Muscle of leg (tissue), 3 donors: ENCODE measurements at regions not wholly inside any gene's neighbourhood (a gene's known extent, or its start where the extent isn't known, plus 50 kb on each side); places are given as distances from the start of the nearest gene placed in this dataset.

ENCODE experiments used
- DNase-seq: peaks from one replicate; pipeline ENCODE4 v3.0.0; 2013
- H3K27ac ChIP-seq: one replicate; pipeline ENCODE4 v1.5.1; 2013; ENCODE audit warnings: mild to moderate bottlenecking, low read length, control low read depth
- H3K27me3 ChIP-seq: one replicate; pipeline ENCODE4 v1.6.1; 2013; ENCODE audit warnings: low read length; ENCODE audit not compliant: control insufficient read depth, insufficient read depth
- H3K36me3 ChIP-seq: one replicate; pipeline ENCODE4 v1.6.1; 2013; ENCODE audit warnings: low read length; ENCODE audit not compliant: control insufficient read depth, insufficient read depth
- H3K4me1 ChIP-seq: one replicate; pipeline ENCODE4 v1.6.1; 2013; ENCODE audit warnings: low read length; ENCODE audit not compliant: control insufficient read depth, insufficient read depth
- H3K4me3 ChIP-seq: one replicate; pipeline ENCODE4 v1.5.1; 2013; ENCODE audit warnings: low read length, control low read depth
- H3K9me3 ChIP-seq: replicated peaks from 2 replicates; pipeline ENCODE4 v1.6.1; 2013; ENCODE audit warnings: low read depth, low read length; ENCODE audit not compliant: control insufficient read depth
- WGBS: methylation state at CpG from one replicate; pipeline ENCODE4 v1.1.5; 2013; ENCODE audit warnings: missing lambda C conversion rate; ENCODE audit not compliant: insufficient coverage; 5-methylcytosine and 5-hydroxymethylcytosine counted together

- H3K36me3 ChIP-seq = no peaks in the 10 kb centered on the region
- WGBS = 57% methylated on average over 10 of the region's 15 CpGs
- no peaks in the 10 kb centered on the region for H3K9me3 ChIP-seq
Observed at GRCh38 chr5:167861129-167861927, 430.1 kb upstream of the WWC1 start.

GRCh38 chr5:167861928-167862426, 429.5 kb upstream of the WWC1 start:
- Histone ChIP-seq H3K27me3 (no peaks in the 10 kb centered on the region), H3K27ac (no peak overlapping the region), H3K4me3 (no peak overlapping the region), H3K9me3 (no peaks in the 10 kb centered on the region), H3K36me3 (no peaks in the 10 kb centered on the region), H3K4me1 (no peaks in the 10 kb centered on the region)
- no CpG with 5 or more reads among the region's 2 CpGs for WGBS
- DNase-seq = no peak

More at GRCh38 chr5:167861129-167861927, 430.1 kb upstream of the WWC1 start:
- H3K4me3 ChIP-seq = no peak overlapping the region
- no peaks in the 10 kb centered on the region for H3K27me3 ChIP-seq
- no peak overlapping the region for H3K27ac ChIP-seq
- peak; percentile 25 for DNase-seq
- no peaks in the 10 kb centered on the region for H3K4me1 ChIP-seq

GRCh38 chr5:167863883-167864282, 427.6 kb upstream of the WWC1 start:
- DNase-seq = no peak
- H3K27ac ChIP-seq = no peak overlapping the region
- no peaks in the 10 kb centered on the region for H3K9me3 ChIP-seq
- H3K36me3 ChIP-seq = no peaks in the 10 kb centered on the region
- no peaks in the 10 kb centered on the region for H3K4me1 ChIP-seq
- no peak overlapping the region for H3K4me3 ChIP-seq
- H3K27me3 ChIP-seq = no peaks in the 10 kb centered on the region
- no CpG with 5 or more reads among the region's 2 CpGs for WGBS

- H3K4me3 ChIP-seq = no peak overlapping the region
- no peaks in the 10 kb centered on the region for H3K27me3 ChIP-seq
- no peaks in the 10 kb centered on the region for H3K36me3 ChIP-seq
- no peaks in the 10 kb centered on the region for H3K9me3 ChIP-seq
- WGBS = 100% methylated on average over 2 of the region's 6 CpGs
- no peaks in the 10 kb centered on the region for H3K4me1 ChIP-seq
- H3K27ac ChIP-seq = no peak overlapping the region
- no peak for DNase-seq
Observed at GRCh38 chr5:167864801-167865200, 426.6 kb upstream of the WWC1 start.

- Histone ChIP-seq H3K27me3 (no peaks in the 10 kb centered on the region), H3K4me3 (no peak overlapping the region), H3K4me1 (no peaks in the 10 kb centered on the region), H3K36me3 (no peaks in the 10 kb centered on the region), H3K9me3 (no peaks in the 10 kb centered on the region), H3K27ac (no peak overlapping the region)
- WGBS = no CpG with 5 or more reads among the region's 3 CpGs
- no peak for DNase-seq
Observed at GRCh38 chr5:167866797-167867196, 424.6 kb upstream of the WWC1 start.

GRCh38 chr5:167867281-167867680, 424.2 kb upstream of the WWC1 start:
- WGBS = 42% methylated on average over 2 of the region's 5 CpGs
- no peaks in the 10 kb centered on the region for H3K4me1 ChIP-seq
- DNase-seq = no peak
- H3K4me3 ChIP-seq = no peak overlapping the region
- H3K9me3 ChIP-seq = no peaks in the 10 kb centered on the region
- H3K27me3 ChIP-seq = no peaks in the 10 kb centered on the region
- no peak overlapping the region for H3K27ac ChIP-seq
- H3K36me3 ChIP-seq = no peaks in the 10 kb centered on the region

- no peaks in the 10 kb centered on the region for H3K36me3 ChIP-seq
- H3K27ac ChIP-seq = no peak overlapping the region
- H3K27me3 ChIP-seq = no peaks in the 10 kb centered on the region
- DNase-seq = no peak
- H3K4me3 ChIP-seq = no peak overlapping the region
- H3K9me3 ChIP-seq = no peaks in the 10 kb centered on the region
- WGBS = 90% methylated on average over 2 of the region's 3 CpGs
- H3K4me1 ChIP-seq = no peaks in the 10 kb centered on the region
Observed at GRCh38 chr5:167869125-167869524, 422.3 kb upstream of the WWC1 start.

GRCh38 chr5:167870055-167870454, 421.4 kb upstream of the WWC1 start:
- DNase-seq = no peak

GRCh38 chr5:167871091-167871490, 420.4 kb upstream of the WWC1 start:
- no peaks in the 10 kb centered on the region for H3K36me3 ChIP-seq
- H3K27me3 ChIP-seq = no peaks in the 10 kb centered on the region
- 40% methylated on average over 1 of the region's 2 CpGs for WGBS
- H3K4me1 ChIP-seq = no peaks in the 10 kb centered on the region
- no peaks in the 10 kb centered on the region for H3K9me3 ChIP-seq
- H3K4me3 ChIP-seq = no peak overlapping the region
- H3K27ac ChIP-seq = no peak overlapping the region
- DNase-seq = no peak

More at GRCh38 chr5:167870055-167870454, 421.4 kb upstream of the WWC1 start:
- H3K27me3 ChIP-seq = no peaks in the 10 kb centered on the region
- no peaks in the 10 kb centered on the region for H3K36me3 ChIP-seq
- no peaks in the 10 kb centered on the region for H3K4me1 ChIP-seq
- H3K9me3 ChIP-seq = no peaks in the 10 kb centered on the region
- no peak overlapping the region for H3K4me3 ChIP-seq
- no peak overlapping the region for H3K27ac ChIP-seq

GRCh38 chr5:167872791-167873190, 418.7 kb upstream of the WWC1 start:
- Histone ChIP-seq H3K4me1 (no peaks in the 10 kb centered on the region), H3K27me3 (no peaks in the 10 kb centered on the region), H3K9me3 (no peaks in the 10 kb centered on the region), H3K4me3 (no peak overlapping the region), H3K27ac (no peak overlapping the region), H3K36me3 (no peaks in the 10 kb centered on the region)
- no peak for DNase-seq
- WGBS = 55% methylated on average over 2 of the region's 2 CpGs
